Adrenal gland (tissue), 5 donors: ENCODE measurements at regions not wholly inside any gene's neighbourhood (a gene's known extent, or its start where the extent isn't known, plus 50 kb on each side); places are given as distances from the start of the nearest gene placed in this dataset.

Experiments
- POLR2A ChIP-seq, 2 donors: fragments of 450-650 bp; IDR thresholded peaks; one replicate each; pipeline ENCODE4 v1.6.1; 2017; ENCODE audit warnings: antibody characterized with exemption in 2 of 2, mild to moderate bottlenecking in 2 of 2, moderate library complexity in 1 of 2
- TF ChIP-seq, protein P1 (sequence below), 6 experiments: fragments of 450-650 bp in 4 of 6; fragments of 200-600 bp in 2 of 6; sonication (generic) in 1 of 6; IDR thresholded peaks; 1 replicate in 5 of 6; 2 replicates in 1 of 6; pipeline versions ENCODE4 v1.5.1 to v1.8.0; 2016 to 2021; ENCODE audit warnings: antibody characterized with exemption in 6 of 6, mild to moderate bottlenecking in 2 of 6, moderate library complexity in 1 of 6
- donor health status: DM: no; HTN: no; CAD: no.

DNA sequence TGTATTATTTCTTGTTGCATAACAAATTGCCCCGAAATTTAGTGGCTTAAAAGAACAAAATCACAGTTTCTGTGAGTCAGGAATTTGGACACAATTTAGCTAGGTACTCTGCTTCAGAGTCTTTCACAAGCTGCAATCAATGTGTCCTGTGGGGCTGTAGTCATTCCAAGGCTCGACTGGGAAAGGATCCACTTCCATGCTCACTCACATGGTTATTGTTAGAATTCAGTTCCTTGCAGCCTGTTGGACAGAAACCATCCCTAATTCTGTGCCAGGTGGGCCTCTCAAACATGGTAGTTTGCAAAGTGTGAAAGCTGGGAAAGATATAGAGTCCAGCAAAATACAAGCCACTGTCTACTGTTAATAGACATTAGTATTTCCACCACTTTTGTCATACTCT lies 59.7 kb upstream of the ARID2 start:
- TF ChIP-seq, protein P1, sequence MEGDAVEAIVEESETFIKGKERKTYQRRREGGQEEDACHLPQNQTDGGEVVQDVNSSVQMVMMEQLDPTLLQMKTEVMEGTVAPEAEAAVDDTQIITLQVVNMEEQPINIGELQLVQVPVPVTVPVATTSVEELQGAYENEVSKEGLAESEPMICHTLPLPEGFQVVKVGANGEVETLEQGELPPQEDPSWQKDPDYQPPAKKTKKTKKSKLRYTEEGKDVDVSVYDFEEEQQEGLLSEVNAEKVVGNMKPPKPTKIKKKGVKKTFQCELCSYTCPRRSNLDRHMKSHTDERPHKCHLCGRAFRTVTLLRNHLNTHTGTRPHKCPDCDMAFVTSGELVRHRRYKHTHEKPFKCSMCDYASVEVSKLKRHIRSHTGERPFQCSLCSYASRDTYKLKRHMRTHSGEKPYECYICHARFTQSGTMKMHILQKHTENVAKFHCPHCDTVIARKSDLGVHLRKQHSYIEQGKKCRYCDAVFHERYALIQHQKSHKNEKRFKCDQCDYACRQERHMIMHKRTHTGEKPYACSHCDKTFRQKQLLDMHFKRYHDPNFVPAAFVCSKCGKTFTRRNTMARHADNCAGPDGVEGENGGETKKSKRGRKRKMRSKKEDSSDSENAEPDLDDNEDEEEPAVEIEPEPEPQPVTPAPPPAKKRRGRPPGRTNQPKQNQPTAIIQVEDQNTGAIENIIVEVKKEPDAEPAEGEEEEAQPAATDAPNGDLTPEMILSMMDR (IDR thresholded peaks at IDR 0.05), result no peak
- TF ChIP-seq POLR2A (IDR thresholded peaks at IDR 0.05), result no peak
